Sciatic nerve (tissue), 2 donors: ENCODE measurements at regions not wholly inside any gene's neighbourhood (a gene's known extent, or its start where the extent isn't known, plus 50 kb on each side); places are given as distances from the start of the nearest gene placed in this dataset.

ENCODE experiments used
- ATAC-seq: fragments of 200-7000 bp; cut with Tn5 transposase; one replicate; pipeline ENCODE4 v1.9.1; 2020; ENCODE audit warnings: mild to moderate bottlenecking, moderate library complexity
- DNase-seq: peaks from one replicate; pipeline ENCODE4 v3.0.0-alpha.2; 2020; ENCODE audit warnings: low spot score
- intact Hi-C: fragments of 100-400 bp; cut with DNase I; formaldehyde crosslinking; loops from one replicate; pipeline ENCODE4 v1.14.2; 2022
- donor health status: DM: no; HTN: no; CAD: no.
- donor health status: DM: no; HTN: no; CAD: no.

DNA sequence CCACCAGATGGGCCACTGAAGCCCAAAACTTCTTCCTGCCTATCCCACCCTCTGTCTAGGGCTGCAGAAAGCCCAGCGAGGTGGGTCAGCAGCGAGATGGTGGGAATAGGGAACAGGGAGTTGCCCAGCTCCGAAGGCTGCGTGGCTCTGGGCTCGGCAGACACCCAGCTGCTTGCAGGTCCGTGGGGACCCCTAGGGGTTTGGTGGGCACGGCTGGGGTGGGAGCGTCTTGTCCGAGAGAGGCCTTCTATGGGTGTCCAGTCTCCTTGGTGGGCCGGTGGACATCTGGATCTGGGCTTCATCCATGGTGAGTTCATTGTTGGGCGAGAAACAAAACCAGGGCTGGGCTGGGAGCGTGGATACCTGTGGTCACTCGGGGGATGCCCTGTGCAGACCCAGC, 1211.0 kb downstream of the BRD1 start:
- intact Hi-C loops: loop anchor here (5.0 kb wide), 1 partner anchor 1744 kb away; no protein-coding TSS in a partner anchor
- DNase-seq: no peak
- no peak for ATAC-seq

DNA sequence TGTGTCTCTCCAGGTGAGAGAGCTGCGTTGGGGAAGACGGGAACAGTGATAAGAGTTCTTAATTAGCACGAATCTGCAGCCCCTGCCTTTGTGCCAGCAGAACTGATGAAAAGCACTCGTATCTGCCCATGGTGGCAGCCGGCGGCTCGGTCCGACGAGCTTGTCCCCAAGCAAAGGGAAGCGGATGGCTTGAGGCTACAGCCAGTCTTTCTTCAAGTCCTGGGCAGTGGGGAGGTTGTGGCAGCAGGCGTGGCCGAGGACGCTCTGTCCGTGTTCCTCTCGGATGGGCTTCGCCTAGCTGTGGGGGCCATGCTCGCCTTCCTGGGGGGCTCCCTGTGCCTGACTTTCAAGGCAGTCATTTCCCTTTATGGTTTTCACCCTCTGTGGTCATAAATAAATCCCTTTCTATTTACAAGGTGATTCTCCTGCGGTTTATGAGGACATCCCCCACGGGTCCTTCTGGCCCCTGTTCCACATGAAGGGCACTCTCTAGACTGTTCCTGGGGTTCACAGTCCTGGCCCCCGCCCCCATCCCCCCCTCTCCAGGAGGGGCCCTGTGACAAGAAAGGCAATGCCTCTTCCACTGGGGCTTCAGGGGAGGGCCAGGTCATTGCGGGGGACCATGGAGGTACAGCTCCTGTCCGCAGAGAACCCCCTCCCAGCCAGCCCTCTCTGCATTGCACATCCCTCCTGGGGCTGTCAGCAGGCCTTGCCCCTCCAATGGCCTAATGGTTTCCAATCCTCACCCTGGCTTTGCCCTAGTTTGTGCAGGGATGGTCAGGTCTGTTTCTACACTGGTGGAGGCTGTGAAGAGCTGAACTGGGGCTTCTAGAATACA, 1212.3 kb downstream of the BRD1 start:
- no peak for DNase-seq
- no peak for ATAC-seq
- intact Hi-C loops: loop anchor here (5.0 kb wide), 1 partner anchor 1743 kb away; no protein-coding TSS in a partner anchor

DNA sequence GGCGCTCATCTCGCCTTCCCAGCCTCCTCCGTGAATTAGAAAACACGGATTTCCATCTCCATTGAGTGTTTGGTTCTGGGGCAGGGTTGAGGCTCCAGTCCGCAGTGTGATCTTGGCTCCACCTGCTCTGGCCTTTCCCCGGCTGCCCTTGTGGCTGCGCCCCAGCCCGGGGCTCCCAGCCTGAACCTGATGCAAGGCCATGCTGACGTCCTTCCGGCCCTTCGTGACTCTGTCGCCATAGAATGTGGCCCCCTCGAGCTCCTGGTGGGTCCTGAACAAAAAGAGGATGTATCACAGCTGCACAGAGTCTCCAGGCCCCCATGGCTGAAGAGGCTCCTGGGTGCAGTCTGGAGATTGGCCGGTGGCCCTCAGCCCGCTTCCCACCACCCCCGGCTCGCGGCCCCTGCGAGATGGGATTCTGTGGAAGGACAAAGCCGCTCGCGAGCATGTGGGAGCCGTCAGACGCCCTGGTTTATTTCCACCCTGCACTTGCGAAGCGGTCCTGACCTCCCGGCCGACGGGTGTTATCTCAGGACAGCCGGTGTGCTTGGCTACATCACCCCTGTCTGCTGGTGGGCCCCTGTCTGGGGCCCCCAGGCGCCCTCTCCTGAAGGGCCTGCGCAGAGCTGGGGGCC, 1214.0 kb downstream of the BRD1 start:
- intact Hi-C loops: no loop called here
- no peak for DNase-seq

DNA sequence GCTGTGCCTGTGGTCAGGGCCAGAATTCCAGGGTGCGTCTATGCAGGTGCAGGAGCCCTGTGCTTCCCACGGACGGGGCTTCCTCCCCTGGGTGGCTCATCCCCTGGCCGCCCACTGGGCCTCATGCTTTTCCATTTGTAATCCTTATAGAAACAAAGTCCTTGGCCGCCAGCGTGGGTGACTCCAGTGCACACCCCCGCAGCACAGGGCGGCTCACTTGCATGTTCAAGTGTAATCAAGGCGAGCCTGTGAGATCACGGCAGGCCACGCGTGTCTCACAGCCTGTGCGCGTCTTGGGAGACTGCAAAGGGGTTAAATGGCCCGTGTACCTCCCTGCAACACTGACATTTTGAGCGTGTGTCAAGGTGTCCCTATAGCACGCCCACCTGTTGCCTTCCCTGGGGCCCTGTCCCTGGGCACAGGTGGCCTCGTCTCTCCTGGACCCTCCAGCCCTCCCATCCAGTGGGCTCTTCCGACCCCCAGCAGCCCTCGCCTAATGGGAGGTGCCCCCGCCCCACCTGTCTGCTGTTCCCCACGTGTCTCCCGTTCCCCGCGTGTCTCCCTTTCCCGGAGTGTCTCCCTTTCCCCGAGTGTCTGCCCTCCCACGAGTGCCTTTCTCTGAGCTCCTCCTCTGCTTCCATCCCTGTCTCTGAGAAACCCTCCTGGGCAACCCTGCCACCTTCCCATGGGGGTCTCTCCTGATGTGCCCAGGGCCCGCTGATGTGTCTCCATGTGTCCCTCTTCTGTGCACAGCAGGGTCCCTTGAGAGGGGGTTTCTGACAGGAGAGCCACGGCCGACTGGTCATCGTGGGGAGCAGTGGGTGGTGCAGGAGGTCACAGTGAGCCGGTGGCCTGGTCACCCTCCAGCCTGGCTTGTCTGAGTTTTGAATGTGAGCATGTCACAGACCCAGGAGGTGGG, 1215.3 kb downstream of the BRD1 start:
- intact Hi-C loops: no loop called here
- DNase-seq: no peak
- ATAC-seq: no peak

More for the DNA sequence above, 1214.0 kb downstream of the BRD1 start:
- ATAC-seq: no peak

DNA sequence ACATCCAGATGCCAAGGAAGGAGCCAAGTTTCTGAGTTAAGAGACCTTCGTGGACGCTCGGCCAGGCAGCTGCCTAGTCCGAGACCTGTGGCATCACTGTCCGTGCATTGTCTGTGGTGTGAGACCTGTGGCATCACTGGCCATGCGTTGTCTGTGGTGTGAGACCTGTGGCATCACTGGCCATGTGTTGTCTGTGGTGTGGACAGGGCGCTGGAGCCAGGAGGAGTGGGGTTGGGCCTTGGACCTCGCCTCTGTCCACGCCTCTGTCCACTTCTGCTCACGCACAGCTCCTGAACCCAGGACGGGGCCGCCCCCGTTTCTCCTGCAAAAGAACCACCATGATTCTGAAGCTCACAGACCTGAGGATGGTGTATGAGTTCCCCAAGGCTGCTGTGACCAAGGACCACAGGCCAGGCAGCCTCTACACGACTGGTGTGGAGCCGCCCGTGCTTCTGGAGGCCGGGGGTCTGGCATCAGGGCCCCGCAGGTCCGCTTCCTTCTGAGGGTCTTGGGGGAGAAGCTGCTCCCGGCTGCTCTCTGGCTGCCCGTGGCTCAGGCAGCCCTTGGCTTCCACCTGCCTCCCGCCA, 1218.3 kb downstream of the BRD1 start:
- intact Hi-C loops: no loop called here
- DNase-seq (no peak), ATAC-seq (no peak)

DNA sequence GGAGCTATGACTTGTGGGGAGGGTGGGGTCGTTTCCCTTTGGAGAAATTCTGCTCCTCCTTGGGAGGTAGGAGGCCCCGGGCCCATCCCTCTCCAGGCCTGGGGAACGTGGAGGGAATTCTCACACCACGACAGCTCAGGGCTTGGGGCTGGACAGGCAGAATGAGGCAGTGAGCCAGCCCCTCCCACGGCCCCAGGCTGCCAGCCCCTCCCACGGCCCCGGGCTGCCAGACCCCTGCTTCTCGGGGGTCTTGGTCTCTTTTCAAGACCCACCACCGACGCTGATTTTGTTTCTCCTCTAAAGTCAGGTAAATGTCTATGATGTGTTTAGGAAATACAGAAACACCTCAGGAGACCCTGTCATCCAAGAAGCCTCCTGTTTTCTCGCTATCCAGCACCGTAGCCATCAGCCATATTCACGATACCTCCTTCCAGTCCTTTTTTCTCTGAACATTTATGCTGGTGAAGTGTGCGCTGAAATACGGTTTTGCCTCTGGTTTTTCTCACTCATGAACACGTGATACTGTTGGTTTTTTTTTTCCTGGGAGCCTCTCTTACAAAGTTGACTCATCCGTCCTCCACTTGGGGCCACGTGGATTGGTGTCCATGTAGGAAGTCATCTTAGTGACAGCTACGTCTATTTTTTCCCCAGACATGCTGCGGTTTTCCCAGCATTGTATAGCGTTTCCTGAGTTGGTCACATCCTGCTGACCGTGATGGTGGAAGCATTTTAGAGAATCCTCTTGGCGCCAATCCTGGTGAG, 1219.6 kb downstream of the BRD1 start:
- intact Hi-C loops: no loop called here

DNA sequence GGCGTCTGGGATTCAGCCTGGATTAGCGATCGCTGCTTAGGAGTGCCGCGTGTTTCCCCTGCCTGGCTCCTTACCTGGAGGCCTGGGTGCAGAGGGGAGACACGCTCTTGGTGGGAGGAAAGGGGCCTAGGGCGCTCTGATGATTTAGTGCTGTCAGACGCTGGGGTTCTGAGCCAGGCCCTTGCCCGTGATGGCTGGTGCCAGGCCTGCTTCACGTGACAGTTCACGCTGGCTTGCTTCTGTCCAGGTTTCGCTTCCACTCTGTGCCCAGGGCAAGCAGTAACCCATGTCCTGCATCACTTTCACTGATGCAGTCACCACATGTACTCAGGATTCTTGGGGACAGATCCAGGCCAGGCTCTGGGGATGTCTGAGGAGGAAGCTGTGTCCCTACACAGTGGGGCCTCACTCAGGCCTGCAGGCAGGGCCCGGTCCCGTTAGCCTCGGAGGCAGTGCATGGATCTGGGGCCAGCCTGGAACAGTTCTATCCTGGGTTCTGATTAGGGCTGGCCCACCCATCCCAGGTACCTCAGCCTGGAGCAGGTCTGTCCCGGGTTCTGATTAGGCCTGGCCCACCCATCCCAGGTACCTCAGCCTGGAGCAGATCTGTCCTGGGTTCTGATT, 1220.9 kb downstream of the BRD1 start:
- DNase-seq (no peak), ATAC-seq (no peak)
- intact Hi-C loops: no loop called here

More for the DNA sequence above, 1219.6 kb downstream of the BRD1 start:
- ATAC-seq (no peak), DNase-seq (no peak)

DNA sequence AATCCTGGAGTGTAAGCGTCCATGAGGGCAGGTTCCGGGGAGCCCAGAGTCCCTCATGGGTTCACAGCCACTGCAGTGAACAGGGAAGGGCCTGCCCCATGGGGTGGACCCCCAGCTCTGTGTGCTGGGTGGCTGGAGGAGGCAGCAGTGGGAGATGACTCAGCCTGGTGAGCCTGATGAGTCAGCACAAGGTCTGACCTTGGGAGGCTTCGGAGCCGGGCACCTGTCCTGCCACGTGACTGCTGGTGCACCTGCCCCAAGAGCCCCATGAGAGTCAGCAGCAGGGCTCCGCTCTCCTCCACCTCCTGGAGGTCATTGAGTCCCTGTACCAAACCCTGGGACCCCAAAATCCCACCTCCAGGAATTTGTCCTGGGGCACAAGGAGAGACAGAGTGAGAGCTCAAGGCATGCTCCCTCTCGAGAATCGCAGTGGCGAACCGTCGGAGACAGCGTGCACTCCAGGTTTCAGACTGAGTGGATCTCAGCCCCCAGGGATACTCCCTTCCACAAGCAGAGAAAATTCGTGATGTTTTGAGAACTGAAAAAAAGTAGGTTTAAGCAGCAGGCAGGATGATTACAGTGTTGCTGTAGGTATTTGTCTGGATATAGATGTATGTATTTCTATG, 1221.7 kb downstream of the BRD1 start:
- ATAC-seq (no peak), DNase-seq (no peak)
- intact Hi-C loops: no loop called here

DNA sequence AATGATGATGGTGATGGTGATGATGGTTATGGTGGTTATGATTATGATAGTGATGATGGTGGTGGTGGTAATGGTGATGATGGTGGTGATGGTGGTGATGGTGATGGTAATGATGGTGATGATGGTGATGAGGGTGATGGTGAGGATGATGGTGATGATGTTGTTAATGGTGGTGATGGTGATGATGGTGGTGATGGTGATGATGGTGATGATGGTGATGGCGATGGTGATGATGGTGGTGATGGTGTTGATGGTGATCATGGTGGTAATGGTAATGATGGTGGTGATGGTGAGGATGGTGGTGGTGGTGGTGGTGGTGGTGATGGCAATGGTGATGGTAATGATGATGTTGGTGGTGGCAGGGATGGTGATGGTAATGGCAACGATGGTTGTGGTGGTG, 1222.5 kb downstream of the BRD1 start:
- intact Hi-C loops: no loop called here
- no peak for DNase-seq
- ATAC-seq: no peak

DNA sequence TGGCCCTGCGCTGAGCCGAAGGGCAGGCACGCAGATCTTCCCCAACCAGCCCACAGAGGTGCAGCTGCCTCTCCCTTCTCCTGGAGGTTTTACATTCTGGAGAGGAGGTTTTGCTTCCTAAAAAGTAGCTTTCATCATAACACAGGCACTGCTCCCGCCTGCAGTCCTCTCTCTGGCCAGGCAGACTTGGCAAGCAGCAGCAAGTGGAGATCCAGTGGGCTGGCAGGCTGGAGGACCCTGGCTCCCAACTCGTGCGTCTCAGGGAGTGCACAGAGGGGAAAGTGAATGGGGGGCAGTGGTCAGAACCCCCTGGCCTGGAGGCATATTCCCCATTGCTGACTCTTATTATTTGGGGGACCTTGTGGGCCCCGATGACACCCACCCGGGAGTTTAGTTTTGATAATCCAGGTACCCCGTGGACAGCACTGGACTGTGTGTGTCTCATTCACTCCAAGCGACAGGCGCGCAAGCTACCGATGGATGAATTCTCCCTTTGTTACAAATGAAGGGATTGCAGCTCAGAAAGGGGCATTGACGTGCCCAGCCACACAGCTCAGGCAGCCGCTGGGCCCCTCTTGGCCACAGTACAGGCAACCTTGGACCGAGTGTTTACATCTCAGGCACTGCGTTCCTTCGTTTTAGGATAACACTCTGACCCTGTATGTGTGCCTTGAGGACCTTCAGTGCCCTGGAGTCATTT, 1223.9 kb downstream of the BRD1 start:
- ATAC-seq (peak; percentile 31), DNase-seq (no peak)
- intact Hi-C loops: no loop called here

DNA sequence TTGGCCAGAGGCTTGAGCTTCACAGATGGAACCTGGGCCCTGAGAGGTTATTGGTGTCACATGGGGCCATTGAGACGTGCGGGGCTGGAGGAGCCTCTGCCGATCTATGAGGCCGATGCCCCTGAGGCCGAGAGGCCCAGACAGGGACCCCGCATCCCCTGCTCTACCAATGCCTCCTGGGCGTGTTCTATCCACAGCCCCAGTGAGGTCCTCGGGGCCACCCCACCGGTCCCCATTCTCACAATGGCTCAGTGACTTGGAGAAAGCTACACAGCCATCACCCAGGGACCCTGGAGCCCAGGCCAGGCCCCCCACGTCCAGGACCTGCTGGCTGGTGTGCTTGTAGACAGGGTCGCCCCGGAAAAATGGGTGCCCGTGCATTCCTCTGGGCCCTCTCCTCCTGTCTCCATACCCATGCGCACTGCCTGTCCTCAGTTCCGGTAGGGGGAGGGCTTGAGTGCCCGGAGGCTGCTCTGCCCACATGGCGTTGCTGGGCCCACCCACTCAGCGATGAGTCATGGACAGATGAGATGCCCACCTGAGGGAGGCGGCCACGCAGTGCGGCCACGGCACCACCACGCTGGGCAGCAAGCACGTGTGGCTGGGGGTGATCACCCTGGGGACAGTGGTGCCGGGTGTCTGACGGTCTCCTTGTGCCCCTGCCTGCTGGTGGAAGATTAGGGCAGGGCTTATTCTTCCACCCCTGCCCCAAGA, 1224.7 kb downstream of the BRD1 start:
- DNase-seq: no peak
- intact Hi-C loops: no loop called here
- no peak for ATAC-seq

DNA sequence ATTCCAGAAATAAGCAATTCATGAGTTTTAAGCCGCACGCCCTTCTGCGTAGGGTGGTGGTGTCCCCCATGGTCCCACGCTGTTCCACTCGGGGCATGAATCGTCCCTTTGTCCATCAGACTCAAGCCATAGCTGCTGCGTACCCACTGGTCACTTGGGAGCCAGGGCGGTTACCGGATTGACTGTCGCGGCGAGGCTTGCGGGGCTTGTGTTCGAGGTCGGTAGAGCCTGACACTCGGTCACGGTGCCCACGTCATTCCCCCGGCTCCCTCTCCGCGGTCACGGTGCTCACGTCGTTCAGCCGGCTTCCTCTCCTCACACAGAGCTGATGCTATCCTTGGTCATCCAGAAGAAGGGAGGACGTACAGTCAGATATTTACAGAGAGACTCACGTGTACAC, 1227.0 kb downstream of the BRD1 start:
- ATAC-seq (peak; percentile 38), DNase-seq (no peak)
- intact Hi-C loops: no loop called here

DNA sequence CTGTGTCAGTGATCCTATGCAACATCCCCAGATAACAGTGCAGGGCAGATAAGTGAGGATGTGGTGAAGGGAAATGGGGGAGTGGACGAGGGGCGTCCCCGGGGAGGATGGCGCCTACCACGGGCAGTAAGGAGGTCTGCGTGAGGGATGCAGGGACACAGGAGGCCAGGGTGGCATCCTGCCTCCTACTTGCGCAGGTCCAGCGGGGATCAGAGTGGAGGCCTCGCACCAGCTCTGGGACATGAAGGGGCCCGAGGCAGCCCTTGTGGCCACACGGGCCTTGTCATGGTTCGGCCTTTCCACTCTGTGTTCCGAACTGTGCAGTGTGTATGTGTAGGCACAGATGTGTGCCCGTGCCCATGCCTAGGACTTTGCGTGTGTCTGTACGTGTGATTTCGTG, 1227.5 kb downstream of the BRD1 start:
- ATAC-seq (no peak), DNase-seq (no peak)

DNA sequence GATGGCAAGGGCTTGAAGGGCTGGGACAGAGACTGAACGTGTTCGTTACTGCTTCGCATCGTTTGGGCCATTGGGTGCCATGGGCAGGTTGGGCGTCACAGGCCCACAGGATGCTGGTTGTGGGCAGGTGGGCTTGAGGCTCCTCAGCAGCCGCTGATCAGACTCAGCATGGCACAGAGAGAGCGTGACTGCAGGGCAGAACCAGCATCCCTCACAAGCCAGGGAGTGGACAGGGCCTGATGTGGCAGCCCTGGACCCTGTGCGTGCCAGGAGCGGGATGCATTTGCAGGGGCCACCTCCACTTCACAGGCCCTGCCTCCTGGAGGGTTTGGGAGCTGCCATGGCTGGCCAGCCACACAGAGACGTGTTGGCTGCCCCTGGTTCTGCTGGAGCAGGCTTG, 1228.3 kb downstream of the BRD1 start:
- intact Hi-C loops: no loop called here
- no peak for DNase-seq
- ATAC-seq: no peak

More for the DNA sequence above, 1227.5 kb downstream of the BRD1 start:
- intact Hi-C loops: no loop called here

DNA sequence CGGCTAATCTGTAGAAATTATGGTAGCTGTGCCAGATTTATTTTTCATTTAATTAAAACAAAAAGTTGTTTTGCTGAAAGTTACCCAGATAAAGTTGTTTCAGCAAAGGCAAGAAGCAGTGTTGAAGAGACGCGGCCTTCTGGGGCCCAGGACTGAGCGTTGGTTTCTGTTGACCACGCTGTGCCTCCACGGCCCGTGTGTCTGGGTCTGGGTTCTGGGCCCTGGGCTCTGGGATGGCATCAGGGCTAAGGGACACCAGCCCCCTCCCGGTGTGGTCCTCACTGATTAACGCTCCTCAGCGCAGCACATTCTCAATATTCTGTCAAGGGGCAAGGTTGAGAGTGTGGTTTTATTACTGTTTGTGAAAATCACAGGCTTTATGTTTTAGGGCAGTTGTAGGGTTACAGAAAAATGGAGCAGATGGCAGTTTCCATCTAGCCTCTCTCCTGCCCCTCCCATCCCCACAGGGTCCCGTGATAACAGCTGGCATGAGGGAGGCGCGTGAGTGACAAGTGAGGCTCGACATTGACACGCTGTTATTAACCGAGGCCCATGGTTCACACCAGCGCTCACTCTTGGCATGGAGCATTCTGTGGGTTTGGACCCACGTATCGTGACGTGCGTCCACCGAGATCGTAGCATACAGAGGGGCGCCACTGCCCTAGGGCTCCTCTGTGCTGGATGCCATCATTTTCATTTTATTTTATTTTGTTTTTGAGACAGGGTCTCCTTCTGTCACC, 1231.4 kb downstream of the BRD1 start:
- DNase-seq (no peak), ATAC-seq (no peak)
- intact Hi-C loops: no loop called here

DNA sequence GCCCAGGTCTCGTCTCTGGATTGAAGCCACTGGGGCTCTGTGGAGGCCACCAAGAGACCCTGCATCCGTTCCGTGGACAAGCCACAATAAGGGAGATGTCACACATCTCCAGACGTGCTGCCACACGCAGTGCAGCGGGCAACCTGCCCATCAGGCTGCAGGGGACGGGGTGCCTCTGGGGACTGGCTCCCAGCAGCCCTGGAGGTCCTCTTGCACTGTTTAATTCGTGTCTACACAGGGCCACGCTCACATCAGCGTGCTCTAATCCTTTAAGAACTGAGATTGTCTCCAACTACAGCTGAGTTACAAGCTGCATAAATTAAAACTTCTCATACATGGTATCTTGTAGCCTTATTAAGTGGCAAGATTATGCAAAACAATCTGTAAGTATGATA, 1232.2 kb downstream of the BRD1 start:
- ATAC-seq (no peak), DNase-seq (no peak)
- intact Hi-C loops: no loop called here
